Activated CD4-positive, alpha-beta memory T cell treated with anti-CD3 and anti-CD28 coated beads, Interleukin-2, amount 10 ng/mL, durations not matched to agents 7 days and 5 days (primary cell): ENCODE measurements at regions not wholly inside any gene's neighbourhood (a gene's known extent, or its start where the extent isn't known, plus 50 kb on each side); places are given as distances from the start of the nearest gene placed in this dataset.
"Not testable (repeated sequence)": the region's sequence is repeated elsewhere in the genome, so short reads cannot be mapped to it uniquely, and the experiment has no call there.

Experiments
- CTCF ChIA-PET: fragments of 350-600 bp; sonication (Branson Sonifier 250); formaldehyde crosslinking; loops from one replicate; lab custom pipeline; 2021; ENCODE audit warnings: antibody characterized with exemption, inconsistent platforms; lab: Charles Lee
- POLR2A ChIA-PET: fragments of 350-600 bp; sonication (Branson Sonifier 250); formaldehyde crosslinking; loops from one replicate; lab custom pipeline; 2021; ENCODE audit warnings: antibody characterized with exemption; lab: Charles Lee
- DNase-seq: peaks from one replicate; pipeline ENCODE4 v3.0.0-alpha.2; 2020
- H3K27ac Mint-ChIP-seq: one replicate; pipeline ENCODE4 v1.8.0; 2021; ENCODE audit warnings: mild to moderate bottlenecking, mixed read lengths
- H3K27me3 Mint-ChIP-seq: one replicate; pipeline ENCODE4 v1.8.0; 2021; ENCODE audit warnings: mixed read lengths
- H3K36me3 Mint-ChIP-seq: one replicate; pipeline ENCODE4 v1.8.0; 2021; ENCODE audit warnings: low read depth, mixed read lengths
- H3K4me1 Mint-ChIP-seq: one replicate; pipeline ENCODE4 v1.8.0; 2021; ENCODE audit warnings: mixed read lengths
- H3K4me3 Mint-ChIP-seq: one replicate; pipeline ENCODE4 v1.8.0; 2021; ENCODE audit warnings: mild to moderate bottlenecking, mixed read lengths
- H3K9me3 Mint-ChIP-seq: one replicate; pipeline ENCODE4 v1.8.0; 2021; ENCODE audit warnings: mixed read lengths

DNA sequence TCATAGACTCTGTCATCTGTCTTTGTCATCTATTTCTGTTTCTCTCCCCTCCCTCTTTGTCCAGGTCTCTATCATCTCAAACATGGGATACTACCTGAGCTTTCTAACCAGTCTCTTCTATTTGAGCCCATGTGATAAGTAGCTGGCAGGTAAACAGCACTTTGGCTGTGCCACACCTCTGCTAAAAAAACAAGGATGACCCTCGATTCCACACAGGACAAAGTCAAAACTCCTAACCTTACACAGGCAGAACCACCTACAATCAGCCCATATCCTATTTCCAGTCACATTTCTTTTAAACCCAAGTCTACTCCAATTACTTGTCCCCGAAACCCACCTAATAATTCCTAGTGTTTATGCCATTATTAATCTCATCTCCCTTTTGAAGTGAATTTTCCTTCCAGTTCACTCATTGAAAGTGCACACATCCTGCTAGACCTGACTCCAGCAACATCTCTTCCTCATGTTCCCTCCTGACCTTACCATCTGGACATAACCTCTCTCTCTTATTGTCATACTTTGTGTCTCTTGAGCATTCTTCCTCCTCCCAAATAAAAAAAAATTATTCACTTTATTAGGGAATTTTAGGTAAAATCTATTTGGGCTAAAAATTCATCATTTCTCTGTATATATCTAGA, 256.1 kb upstream of the ONECUT1 start:
- Mint-ChIP-seq H3K9me3 (no peaks in the 10 kb centered on the region), H3K27ac (no peak overlapping the region), H3K27me3 (no peaks in the 10 kb centered on the region), H3K4me1 (no peaks in the 10 kb centered on the region), H3K4me3 (no peak overlapping the region), H3K36me3 (no peaks in the 10 kb centered on the region)
- no peak for DNase-seq
- POLR2A ChIA-PET = no interaction called here
- CTCF ChIA-PET = no interaction called here

DNA sequence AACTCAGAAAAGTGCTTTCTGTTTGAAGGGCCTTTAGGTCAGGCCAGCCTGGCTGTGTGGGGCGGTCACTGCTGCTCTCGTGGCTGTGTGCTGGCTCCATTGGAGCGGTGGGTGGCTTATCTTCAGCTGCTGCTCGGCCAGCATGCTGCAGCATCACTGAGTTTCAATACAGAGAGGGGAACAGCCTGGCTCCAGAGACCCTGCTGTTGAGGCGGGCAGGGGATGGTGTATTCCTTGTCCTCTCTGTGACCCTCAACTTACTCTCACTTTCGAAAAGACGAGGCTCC, 248.5 kb upstream of the ONECUT1 start:
- ChIA-PET POLR2A (no interaction called here), CTCF (no interaction called here)
- DNase-seq = no peak
- Mint-ChIP-seq H3K4me1 (no peaks in the 10 kb centered on the region), H3K27me3 (no peaks in the 10 kb centered on the region), H3K9me3 (no peaks in the 10 kb centered on the region), H3K36me3 (no peaks in the 10 kb centered on the region), H3K4me3 (no peak overlapping the region), H3K27ac (no peak overlapping the region)

GRCh38 chr15:53037904-53038654, 247.9 kb upstream of the ONECUT1 start:
- CTCF ChIA-PET = no interaction called here
- H3K27ac Mint-ChIP-seq = no peak overlapping the region
- no peak for DNase-seq
- H3K27me3 Mint-ChIP-seq = no peaks in the 10 kb centered on the region
- POLR2A ChIA-PET = no interaction called here
- no peaks in the 10 kb centered on the region for H3K36me3 Mint-ChIP-seq
- no peaks in the 10 kb centered on the region for H3K4me1 Mint-ChIP-seq
- no peaks in the 10 kb centered on the region for H3K9me3 Mint-ChIP-seq
- no peak overlapping the region for H3K4me3 Mint-ChIP-seq

- CTCF ChIA-PET = no interaction called here
Measured at GRCh38 chr15:53036641-53037040, 246.5 kb upstream of the ONECUT1 start.

DNA sequence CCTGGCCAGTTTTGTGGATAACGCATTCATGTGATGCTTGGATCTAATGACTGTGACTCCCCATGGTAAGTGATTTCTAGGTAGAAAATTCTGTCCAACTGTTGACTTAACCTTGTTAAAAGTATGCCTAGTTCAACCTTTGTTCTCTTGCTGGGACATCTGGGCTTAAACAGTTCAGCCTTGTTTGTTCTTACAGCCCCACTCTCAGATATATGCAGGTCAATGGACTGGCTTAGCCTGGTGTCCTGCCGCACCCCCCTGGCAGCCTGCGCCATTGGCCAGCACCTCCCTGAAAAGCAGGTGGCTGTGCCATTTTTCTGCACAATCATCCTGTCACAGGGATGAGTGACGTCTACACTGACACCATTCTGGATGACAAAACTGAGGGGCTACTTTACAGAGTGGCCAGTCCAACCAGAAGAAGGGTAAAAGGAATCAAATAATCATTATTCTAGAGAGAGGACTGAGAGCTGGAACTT, 244.7 kb upstream of the ONECUT1 start:
- H3K27me3 Mint-ChIP-seq = no peaks in the 10 kb centered on the region
- no peaks in the 10 kb centered on the region for H3K36me3 Mint-ChIP-seq
- no peak overlapping the region for H3K4me3 Mint-ChIP-seq
- no peak overlapping the region for H3K27ac Mint-ChIP-seq
- H3K4me1 Mint-ChIP-seq = no peaks in the 10 kb centered on the region
- no peak for DNase-seq
- H3K9me3 Mint-ChIP-seq = no peaks in the 10 kb centered on the region
- CTCF ChIA-PET = no interaction called here
- POLR2A ChIA-PET = no interaction called here

More at GRCh38 chr15:53036641-53037040, 246.5 kb upstream of the ONECUT1 start:
- POLR2A ChIA-PET = no interaction called here
- Mint-ChIP-seq H3K36me3 (no peaks in the 10 kb centered on the region), H3K9me3 (no peaks in the 10 kb centered on the region), H3K27ac (no peak overlapping the region), H3K27me3 (no peaks in the 10 kb centered on the region), H3K4me1 (no peaks in the 10 kb centered on the region), H3K4me3 (no peak overlapping the region)
- DNase-seq = no peak

- POLR2A ChIA-PET = no interaction called here
- no peak overlapping the region for H3K27ac Mint-ChIP-seq
- CTCF ChIA-PET = no interaction called here
- no peaks in the 10 kb centered on the region for H3K27me3 Mint-ChIP-seq
- no peaks in the 10 kb centered on the region for H3K36me3 Mint-ChIP-seq
- no peak overlapping the region for H3K4me3 Mint-ChIP-seq
- H3K9me3 Mint-ChIP-seq = no peaks in the 10 kb centered on the region
- no peak for DNase-seq
- H3K4me1 Mint-ChIP-seq = no peaks in the 10 kb centered on the region
Measured at GRCh38 chr15:53033709-53034108, 243.6 kb upstream of the ONECUT1 start.

GRCh38 chr15:53031469-53031868, 241.3 kb upstream of the ONECUT1 start:
- Mint-ChIP-seq H3K9me3 (no peaks in the 10 kb centered on the region), H3K27me3 (no peaks in the 10 kb centered on the region), H3K4me1 (no peaks in the 10 kb centered on the region), H3K4me3 (no peak overlapping the region), H3K36me3 (no peaks in the 10 kb centered on the region), H3K27ac (no peak overlapping the region)
- CTCF ChIA-PET = no interaction called here
- DNase-seq = no peak
- POLR2A ChIA-PET = no interaction called here

DNA sequence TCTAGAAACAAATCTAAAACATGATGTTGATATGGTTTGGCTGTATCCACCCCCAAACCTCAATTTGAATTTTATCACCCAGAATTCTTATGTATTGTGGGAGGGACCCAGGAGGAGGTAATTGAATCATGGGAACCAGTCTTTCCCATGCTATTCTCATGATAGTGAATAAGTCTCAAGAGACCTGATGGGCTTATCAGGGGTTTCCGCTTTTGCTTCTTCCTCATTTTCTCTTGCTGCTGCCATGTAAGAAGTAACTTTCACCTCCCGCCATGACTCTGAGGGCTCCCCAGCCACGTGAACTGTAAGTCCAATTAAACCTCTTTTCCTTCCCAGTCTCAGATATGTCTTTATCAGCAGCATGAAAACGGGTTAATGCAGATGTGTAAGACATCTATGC, 232.7 kb upstream of the ONECUT1 start:
- Mint-ChIP-seq H3K9me3 (peaks cover 9% of the 10 kb centered on the region), H3K27ac (no peak overlapping the region), H3K4me1 (no peaks in the 10 kb centered on the region), H3K27me3 (no peaks in the 10 kb centered on the region), H3K36me3 (no peaks in the 10 kb centered on the region), H3K4me3 (no peak overlapping the region)
- POLR2A ChIA-PET = no interaction called here
- CTCF ChIA-PET = no interaction called here
- no peak for DNase-seq

DNA sequence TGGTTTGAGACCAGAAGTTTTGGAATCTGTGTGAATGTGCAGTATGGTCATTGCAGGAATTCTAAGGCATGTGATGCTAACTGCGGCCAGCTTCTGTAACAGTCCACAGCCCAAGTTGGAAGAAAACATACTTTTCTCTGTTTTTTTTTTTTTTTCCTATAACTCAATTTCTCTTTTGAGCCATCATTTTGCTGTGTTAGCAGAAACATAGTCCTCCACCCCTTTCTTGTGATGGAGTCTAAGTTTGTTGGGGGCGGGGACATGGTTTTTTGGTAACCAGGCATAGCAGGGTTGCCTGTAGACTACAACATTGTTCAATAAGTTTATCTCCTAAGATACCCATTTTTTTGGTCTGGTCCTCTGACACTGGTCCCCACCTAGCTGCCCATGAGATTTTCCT, 223.2 kb upstream of the ONECUT1 start:
- POLR2A ChIA-PET = no interaction called here
- Mint-ChIP-seq H3K27ac (no peak overlapping the region), H3K36me3 (no peaks in the 10 kb centered on the region), H3K27me3 (no peaks in the 10 kb centered on the region), H3K4me1 (no peaks in the 10 kb centered on the region), H3K9me3 (peaks cover 2% of the 10 kb centered on the region), H3K4me3 (no peak overlapping the region)
- CTCF ChIA-PET = no interaction called here
- no peak for DNase-seq

DNA sequence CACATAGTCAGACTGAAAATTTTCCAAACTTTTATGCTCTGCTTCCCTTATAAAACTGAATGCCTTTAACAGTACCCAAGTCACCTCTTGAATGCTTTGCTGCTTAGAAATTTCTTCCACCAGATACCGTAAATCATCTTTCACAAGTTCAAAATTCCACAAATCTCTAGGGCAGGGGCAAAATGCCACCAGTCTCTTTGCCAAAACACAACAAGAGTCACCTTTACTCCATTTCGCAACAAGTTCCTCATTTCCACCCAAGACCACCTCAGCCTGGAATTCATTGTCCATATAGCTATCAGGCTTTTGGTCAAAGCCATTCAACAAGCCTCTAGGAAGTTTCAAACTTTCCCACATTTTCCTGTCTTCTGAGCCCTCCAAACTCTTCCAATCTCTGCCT, 221.6 kb upstream of the ONECUT1 start:
- POLR2A ChIA-PET, H3K36me3 Mint-ChIP-seq, H3K27ac Mint-ChIP-seq, DNase-seq, H3K9me3 Mint-ChIP-seq, H3K4me1 Mint-ChIP-seq, CTCF ChIA-PET, H3K4me3 Mint-ChIP-seq, H3K27me3 Mint-ChIP-seq: not testable (repeated sequence)

DNA sequence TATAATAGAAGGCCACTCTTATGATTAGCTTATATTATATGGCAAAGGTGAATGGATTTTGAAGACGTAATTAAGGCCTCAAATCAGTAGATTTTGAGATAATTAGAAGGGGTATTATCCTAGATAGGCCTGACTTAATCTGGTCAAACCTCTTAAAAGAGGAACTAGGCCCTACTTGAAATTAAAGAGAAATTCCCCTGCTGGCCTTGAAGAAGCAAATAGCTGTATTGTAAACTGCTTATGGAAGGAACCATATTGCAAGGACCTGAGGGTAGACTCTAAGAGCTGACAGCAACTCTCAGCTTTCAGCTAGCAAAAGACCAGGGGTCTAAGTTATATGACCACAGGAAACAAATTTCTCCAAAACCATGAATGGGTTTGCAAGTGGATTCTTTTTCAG, 219.0 kb upstream of the ONECUT1 start:
- peaks cover 2% of the 10 kb centered on the region for H3K9me3 Mint-ChIP-seq
- no peak overlapping the region for H3K27ac Mint-ChIP-seq
- no peaks in the 10 kb centered on the region for H3K36me3 Mint-ChIP-seq
- H3K4me1 Mint-ChIP-seq = no peaks in the 10 kb centered on the region
- CTCF ChIA-PET = interaction anchor here (0.6 kb wide), 1 partner anchor 509 kb away, joined by 3 read pairs; no protein-coding TSS in a partner anchor
- no peaks in the 10 kb centered on the region for H3K27me3 Mint-ChIP-seq
- DNase-seq = no peak
- POLR2A ChIA-PET = no interaction called here
- H3K4me3 Mint-ChIP-seq = no peak overlapping the region

GRCh38 chr15:53000409-53000808, 210.3 kb upstream of the ONECUT1 start:
- ChIA-PET POLR2A (no interaction called here), CTCF (no interaction called here)
- Mint-ChIP-seq H3K9me3 (no peaks in the 10 kb centered on the region), H3K4me1 (no peaks in the 10 kb centered on the region), H3K4me3 (no peak overlapping the region), H3K27ac (no peak overlapping the region), H3K36me3 (no peaks in the 10 kb centered on the region), H3K27me3 (no peaks in the 10 kb centered on the region)
- DNase-seq = no peak

DNA sequence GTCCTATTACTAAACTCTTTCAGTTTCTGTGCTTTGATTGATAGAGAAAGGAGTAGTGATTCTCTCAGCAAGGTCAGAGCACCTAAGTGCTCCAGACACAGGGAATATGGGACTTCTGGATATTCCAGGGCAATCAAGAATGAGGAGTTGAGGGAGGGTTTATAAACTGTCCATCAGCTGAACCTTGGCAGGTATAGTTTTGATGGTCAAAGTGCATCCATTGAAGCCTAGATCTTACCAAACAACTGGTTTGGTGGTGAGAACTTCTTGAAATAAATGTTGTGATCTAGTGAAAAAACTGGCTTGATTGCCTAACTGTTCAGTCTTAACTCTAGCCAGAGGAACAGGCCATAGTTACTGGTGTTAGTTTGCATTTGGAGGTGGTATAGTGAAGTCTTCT, 207.0 kb upstream of the ONECUT1 start:
- DNase-seq = no peak
- H3K27ac Mint-ChIP-seq = no peak overlapping the region
- H3K4me3 Mint-ChIP-seq = no peak overlapping the region
- no peaks in the 10 kb centered on the region for H3K36me3 Mint-ChIP-seq
- H3K4me1 Mint-ChIP-seq = no peaks in the 10 kb centered on the region
- ChIA-PET POLR2A (no interaction called here), CTCF (no interaction called here)
- H3K9me3 Mint-ChIP-seq = no peaks in the 10 kb centered on the region
- no peaks in the 10 kb centered on the region for H3K27me3 Mint-ChIP-seq

- ChIA-PET POLR2A (no interaction called here), CTCF (no interaction called here)
- DNase-seq = no peak
- Mint-ChIP-seq H3K4me1 (no peaks in the 10 kb centered on the region), H3K4me3 (no peak overlapping the region), H3K36me3 (no peaks in the 10 kb centered on the region), H3K27me3 (no peaks in the 10 kb centered on the region), H3K27ac (no peak overlapping the region), H3K9me3 (no peaks in the 10 kb centered on the region)
Measured at GRCh38 chr15:52994290-52994689, 204.2 kb upstream of the ONECUT1 start.
